GM12872 (cell line): ENCODE measurements at regions not wholly inside any gene's neighbourhood (a gene's known extent, or its start where the extent isn't known, plus 50 kb on each side); places are given as distances from the start of the nearest gene placed in this dataset.

Experiments used
- TF ChIP-seq, protein P1 (sequence below): IDR thresholded peaks from 3 replicates; pipeline ENCODE4 v1.5.1; 2011; ENCODE audit warnings: low read depth, mild to moderate bottlenecking, low read length, moderate library complexity; ENCODE audit not compliant: insufficient read depth

DNA sequence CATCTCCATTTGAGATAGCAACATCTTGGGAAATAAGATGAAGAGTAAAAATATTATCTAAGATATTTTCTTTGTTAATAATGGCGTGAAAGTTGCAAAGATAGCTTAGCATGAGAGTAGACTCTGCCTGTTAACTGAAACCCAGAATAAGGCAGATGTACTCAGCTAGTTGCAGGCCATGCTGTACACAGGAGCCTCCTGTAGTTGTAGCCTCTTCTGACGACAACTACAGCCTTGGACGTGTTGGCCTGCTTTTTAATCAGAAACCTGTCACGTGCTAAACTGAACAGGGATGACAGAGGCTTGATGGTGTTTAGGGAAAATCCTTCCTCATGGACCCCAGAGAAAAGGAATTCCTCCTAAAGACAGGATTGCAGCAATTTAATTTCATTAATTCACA lies 155.1 kb upstream of the TMEM229A start:
- TF ChIP-seq, protein P1, sequence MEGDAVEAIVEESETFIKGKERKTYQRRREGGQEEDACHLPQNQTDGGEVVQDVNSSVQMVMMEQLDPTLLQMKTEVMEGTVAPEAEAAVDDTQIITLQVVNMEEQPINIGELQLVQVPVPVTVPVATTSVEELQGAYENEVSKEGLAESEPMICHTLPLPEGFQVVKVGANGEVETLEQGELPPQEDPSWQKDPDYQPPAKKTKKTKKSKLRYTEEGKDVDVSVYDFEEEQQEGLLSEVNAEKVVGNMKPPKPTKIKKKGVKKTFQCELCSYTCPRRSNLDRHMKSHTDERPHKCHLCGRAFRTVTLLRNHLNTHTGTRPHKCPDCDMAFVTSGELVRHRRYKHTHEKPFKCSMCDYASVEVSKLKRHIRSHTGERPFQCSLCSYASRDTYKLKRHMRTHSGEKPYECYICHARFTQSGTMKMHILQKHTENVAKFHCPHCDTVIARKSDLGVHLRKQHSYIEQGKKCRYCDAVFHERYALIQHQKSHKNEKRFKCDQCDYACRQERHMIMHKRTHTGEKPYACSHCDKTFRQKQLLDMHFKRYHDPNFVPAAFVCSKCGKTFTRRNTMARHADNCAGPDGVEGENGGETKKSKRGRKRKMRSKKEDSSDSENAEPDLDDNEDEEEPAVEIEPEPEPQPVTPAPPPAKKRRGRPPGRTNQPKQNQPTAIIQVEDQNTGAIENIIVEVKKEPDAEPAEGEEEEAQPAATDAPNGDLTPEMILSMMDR, result no peak

DNA sequence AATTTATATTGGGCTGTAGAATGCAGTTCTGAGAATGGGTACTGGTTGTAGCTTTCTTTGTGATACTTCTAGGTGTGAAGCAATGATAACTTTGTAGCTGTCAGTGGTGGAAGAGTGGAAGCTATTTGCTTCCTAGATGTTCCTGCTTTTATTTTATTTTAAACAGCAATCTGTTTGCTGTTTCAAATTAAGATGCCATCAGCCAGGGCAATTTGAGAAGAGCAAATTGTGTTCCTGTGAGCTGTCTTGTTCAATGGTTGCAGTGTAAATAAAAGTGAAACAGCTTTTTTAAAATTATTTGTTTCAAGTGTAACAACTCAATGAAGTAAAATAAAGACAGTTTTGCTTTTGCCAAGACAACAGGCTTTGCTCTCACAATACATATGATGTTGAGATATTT lies 150.8 kb upstream of the TMEM229A start:
- TF ChIP-seq, protein P1, result no peak

DNA sequence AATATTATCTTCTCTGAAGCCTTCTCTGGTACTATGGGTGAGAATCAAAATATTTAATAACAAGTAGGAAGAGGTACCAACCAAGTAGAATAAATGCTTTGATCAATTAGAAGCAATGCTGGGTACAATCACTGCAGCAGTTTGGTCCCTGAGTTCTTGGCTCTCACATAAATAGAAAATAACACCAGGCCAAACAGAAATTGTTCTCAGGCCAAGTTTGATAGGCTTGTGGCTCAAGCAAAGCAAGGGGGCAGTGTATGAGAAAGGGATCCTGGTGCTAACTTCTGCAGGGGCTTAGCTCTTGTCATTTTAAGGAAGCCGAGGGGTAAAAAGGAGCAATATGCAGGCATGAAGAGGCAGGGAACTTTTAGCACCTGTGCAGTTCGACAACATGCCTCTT lies 146.8 kb upstream of the TMEM229A start:
- TF ChIP-seq, protein P1, result no peak

DNA sequence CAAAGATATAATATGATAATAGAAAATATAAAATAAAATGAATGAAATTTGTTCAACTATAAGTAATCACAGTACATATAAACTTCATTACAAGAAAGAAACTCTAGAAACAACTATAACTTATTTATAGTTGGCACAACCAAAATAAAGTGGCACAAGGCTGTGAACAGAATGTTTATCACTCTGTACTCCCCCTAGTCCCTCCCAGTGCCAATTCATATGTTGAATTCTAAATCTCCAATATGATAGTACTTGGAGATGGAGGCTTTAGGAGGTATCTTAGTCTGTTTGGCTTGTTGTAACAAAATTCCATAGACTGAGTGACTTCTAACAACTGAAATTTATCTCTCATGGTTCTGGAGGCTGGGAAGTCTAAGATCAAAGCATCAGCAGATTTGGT lies 145.0 kb upstream of the TMEM229A start:
- TF ChIP-seq, protein P1, result no peak

DNA sequence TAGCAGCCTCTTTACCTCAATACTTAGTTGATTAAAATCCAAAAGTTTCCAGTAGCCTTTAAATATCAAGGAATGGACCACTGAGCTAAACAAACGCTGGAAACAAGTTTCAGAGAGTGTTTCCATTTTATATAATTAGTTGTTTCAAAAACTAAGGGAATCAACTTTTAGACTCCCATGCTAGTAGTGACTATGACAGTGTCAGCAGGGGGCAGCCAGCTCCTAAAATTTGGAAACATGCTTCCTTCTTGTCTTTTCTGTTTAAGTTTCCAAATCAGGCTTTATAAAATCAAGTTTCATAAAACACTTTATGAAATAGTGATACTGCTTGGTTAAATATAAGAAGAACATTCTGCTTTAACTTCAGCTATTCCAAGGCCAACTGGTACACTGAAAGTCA lies 138.2 kb upstream of the TMEM229A start:
- TF ChIP-seq, protein P1, result peak; percentile 34; the same call in 2 of the 3 replicates

DNA sequence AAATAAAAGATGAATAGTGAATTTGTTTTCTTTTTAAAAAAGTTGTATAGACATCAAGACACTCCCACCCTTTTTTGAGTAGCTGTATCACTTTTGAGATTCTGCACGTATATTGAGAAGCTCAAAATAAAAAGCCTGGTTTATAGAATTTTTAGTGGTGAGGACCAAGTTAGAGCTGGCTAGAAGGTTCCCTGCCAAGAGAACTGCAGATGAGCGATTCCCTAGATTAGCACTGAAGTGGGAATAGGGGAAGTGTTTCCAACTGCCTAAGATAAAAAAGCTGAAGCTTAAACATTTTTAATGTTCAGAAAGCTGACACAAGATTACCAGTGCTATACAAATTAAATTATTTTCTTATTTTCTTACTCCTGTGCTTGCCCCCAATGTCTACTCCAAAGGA lies 135.7 kb upstream of the TMEM229A start:
- TF ChIP-seq, protein P1, result no peak

DNA sequence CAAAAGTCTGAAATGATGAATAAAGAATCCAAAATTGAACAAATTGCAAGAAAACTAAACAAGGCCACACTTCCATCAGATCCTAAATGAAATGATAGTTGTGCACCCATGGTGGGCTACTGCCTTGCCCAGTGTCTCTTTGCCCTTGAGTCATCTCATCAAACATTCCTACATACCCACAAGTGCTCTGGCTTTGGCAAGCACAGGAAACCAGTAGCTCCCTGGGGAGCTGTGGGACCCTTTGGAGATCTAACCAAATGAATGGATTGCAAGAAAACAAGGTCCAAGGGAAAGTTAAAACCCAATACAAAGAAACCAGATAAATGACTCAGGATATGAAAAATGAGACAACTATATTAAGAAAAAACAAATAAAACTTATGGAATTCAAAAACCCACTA lies 129.8 kb upstream of the TMEM229A start:
- TF ChIP-seq, protein P1, result no peak
